Choroid plexus epithelial cell (primary cell): ENCODE measurements at regions not wholly inside any gene's neighbourhood (a gene's known extent, or its start where the extent isn't known, plus 50 kb on each side); places are given as distances from the start of the nearest gene placed in this dataset.

Source experiments
- DNase-seq: peaks from one replicate; pipeline ENCODE4 v3.0.0-alpha.2; 2010; ENCODE audit warnings: low read depth
- H3K4me3 ChIP-seq: 2 replicates; pipeline ENCODE4 v1.5.1; 2011; ENCODE audit warnings: low read depth, mild to moderate bottlenecking, control low read depth, low read length, moderate library complexity
- CTCF ChIP-seq: conservative IDR thresholded peaks from 2 replicates; pipeline ENCODE4 v1.5.1; 2011; ENCODE audit warnings: low read depth, mild to moderate bottlenecking, control low read depth, inconsistent platforms, low read length, moderate library complexity

GRCh38 chr4:128510850-128511249 lies 223.2 kb upstream of the PGRMC2 start:
- DNase-seq, result no peak
- H3K4me3 ChIP-seq, result no peak overlapping the region
- no peak for TF ChIP-seq CTCF

DNA sequence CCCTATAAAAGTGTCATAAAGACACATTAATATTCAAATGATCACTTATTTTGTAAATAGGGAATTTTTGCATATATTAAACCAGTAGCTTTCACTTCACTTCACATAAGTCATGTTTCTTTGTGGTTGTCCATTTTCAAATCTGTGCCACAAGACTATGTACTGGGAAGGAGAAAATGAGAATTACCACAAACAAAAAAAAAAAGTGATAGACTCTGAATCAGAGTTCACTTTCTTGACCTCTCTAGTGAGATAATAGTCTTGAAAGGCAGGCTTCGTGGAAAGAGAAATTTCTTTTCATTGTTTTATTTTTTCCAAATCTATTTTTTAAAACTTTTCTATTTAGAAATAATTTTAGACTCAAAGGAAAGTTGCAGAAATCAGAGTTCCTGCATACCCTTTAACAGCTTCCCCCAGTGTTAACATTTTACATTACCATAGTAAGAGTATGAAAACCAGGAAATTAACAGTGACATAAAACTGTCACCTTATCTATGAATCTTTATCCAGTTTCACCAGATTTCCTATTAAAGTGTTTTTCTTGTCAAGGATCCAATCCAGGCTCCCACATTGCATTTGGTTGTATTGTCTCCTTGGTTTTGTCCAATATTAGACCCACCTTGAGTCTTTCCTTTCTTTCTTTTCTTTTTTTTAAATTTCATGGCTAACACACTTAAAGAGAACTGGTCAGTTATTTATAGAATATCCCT lies 215.4 kb upstream of the PGRMC2 start:
- DNase-seq, result no peak
- no peak overlapping the region for H3K4me3 ChIP-seq
- no peak for TF ChIP-seq CTCF

GRCh38 chr4:128501239-128501638 lies 213.6 kb upstream of the PGRMC2 start:
- no peak overlapping the region for H3K4me3 ChIP-seq
- TF ChIP-seq CTCF, result no peak
- no peak for DNase-seq

DNA sequence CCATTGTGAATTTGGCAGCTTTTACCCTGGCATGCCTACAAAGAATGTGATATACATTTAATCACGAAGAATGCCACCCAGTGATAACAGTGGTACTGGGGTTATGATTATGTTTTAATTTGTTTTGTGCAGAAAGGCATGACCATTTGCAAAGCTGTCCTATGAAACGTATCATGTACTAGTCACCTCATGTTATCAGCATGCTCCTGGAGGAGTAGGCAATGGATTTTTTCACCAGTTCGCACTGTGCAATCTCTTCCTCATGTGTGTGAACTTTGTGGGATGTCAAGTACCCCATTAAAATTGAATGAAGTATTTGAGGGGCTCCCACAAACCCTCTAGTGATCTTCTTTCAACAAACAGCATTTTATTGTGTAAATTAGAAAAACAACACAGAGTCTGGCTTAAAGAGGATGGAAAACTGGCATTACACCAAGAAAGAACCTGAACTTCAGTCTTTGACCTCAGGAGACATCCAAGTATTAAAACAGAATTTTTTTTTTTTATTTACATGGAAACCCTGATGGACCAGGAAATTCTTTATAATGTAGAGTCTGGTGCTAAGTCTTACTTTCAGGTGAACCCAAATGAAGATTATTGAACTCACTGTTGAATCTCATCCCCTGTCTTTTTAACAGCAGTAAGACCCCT lies 200.6 kb upstream of the PGRMC2 start:
- no peak for DNase-seq
- no peak overlapping the region for H3K4me3 ChIP-seq
- no peak for TF ChIP-seq CTCF

DNA sequence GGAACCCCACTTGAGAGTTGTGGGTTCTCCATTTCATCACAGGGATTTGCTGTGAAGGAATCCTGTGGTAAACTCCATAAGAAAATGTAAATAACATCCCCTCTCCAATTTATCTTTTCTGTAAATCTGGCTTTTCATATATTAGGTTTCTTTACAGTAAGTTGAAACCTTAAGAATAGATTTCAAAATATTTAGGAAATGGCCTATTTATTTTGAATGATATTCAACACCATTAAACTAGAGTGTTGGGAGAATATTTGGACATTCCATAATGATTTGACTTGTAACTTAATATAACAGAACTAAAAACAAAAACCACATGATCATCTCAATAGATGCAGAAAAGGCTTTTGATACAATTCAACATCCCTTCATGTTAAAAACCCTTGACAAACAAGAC lies 197.3 kb upstream of the PGRMC2 start:
- H3K4me3 ChIP-seq, result no peak overlapping the region
- no peak for DNase-seq
- no peak for TF ChIP-seq CTCF

DNA sequence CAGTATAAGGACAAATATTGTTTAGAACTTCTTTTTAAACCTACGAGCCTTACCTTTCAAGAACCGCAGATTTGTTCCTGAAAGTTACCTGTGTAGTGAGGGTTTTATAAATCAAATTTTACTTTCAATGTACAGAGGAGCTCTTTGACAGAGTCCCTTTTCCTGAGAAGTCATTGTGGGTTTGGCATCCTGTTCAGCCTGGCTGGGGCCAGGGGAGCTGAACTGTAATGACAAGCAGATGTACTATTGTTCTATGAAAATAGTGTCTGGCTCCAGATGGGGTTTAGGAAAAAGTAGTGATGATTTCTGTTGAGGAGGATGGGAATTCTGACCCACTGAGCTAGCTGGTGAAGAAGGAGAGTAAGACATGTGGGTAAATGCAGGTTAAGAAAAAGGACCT lies 196.2 kb upstream of the PGRMC2 start:
- no peak for DNase-seq
- TF ChIP-seq CTCF, result no peak

DNA sequence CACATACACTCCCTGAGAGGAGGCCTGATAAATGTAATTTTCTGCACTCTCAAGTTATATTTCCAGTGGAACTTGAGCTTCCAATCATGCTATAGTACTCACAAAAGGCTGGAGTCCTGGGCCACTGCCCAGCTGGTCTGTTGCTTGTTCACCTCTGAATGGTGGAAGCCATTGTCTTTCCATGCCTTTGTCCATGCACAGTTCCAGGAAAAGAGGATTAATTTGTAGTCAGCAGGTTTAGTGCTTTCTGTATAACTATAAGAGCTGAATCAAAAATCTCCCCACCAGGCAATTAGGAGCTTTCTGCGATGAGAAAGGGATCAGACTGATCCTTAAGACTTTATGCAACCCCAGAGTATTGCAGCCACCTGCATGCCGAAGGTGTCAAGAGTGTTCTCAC lies 195.4 kb upstream of the PGRMC2 start:
- no peak overlapping the region for H3K4me3 ChIP-seq
- no peak for DNase-seq
- TF ChIP-seq CTCF, result no peak

More for the DNA sequence above, 196.2 kb upstream of the PGRMC2 start:
- H3K4me3 ChIP-seq, result no peak overlapping the region
